SK-N-SH (cell line): ENCODE measurements at regions not wholly inside any gene's neighbourhood (a gene's known extent, or its start where the extent isn't known, plus 50 kb on each side); places are given as distances from the start of the nearest gene placed in this dataset.

Source experiments
- CTCF ChIA-PET: fragments of 300-600, 350-600 bp; formaldehyde crosslinking; extraction: SDS; loops from one replicate; lab custom pipeline; 2021; lab: Yijun Ruan, JAX
- POLR2A ChIA-PET: fragments of 350-600 bp; sonication (Branson Sonifier 250); formaldehyde crosslinking; extraction: SDS; loops from one replicate; lab custom pipeline; 2020; ENCODE audit warnings: antibody characterized with exemption, inconsistent platforms; lab: Yijun Ruan, JAX
- DNase-seq: peaks from one replicate; pipeline ENCODE4 v3.0.0; 2012
- H2AFZ ChIP-seq: fragments of 200-600 bp; sonication (generic); 2 replicates; pipeline ENCODE4 v1.8.1; 2016; ENCODE audit warnings: antibody characterized with exemption, mild to moderate bottlenecking, low read depth
- H3F3A ChIP-seq: fragments of 200-600 bp; sonication (generic); replicated peaks from 2 replicates; pipeline ENCODE3; 2016; ENCODE audit warnings: antibody characterized with exemption, mild to moderate bottlenecking; ENCODE audit not compliant: insufficient read depth
- H3K27ac ChIP-seq, 2 experiments: fragments of 200-500 bp in 1 of 2; fragments of 200-600 bp in 1 of 2; sonication (Bioruptor generic) in 1 of 2; sonication (generic), shearing (Covaris generic) in 1 of 2; 2 replicates each; pipeline versions ENCODE4 v1.5.1 to v1.6.1; 2014 to 2016; ENCODE audit warnings: low read depth in 2 of 2, inconsistent platforms in 1 of 2, low read length in 1 of 2, mild to moderate bottlenecking in 1 of 2, mixed read lengths in 1 of 2
- H3K27me3 ChIP-seq: fragments of 200-600 bp; sonication (generic), shearing (Covaris generic); 2 replicates; pipeline ENCODE4 v1.6.1; 2016; ENCODE audit warnings: mixed run types; ENCODE audit not compliant: insufficient read depth
- H3K36me3 ChIP-seq, 2 experiments: fragments of 200-500 bp in 1 of 2; fragments of 200-600 bp in 1 of 2; sonication (Bioruptor generic) in 1 of 2; sonication (generic) in 1 of 2; replicated peaks in 1 of 2; 2 replicates each; pipeline versions ENCODE3 to v1.5.1; 2014 to 2016; ENCODE audit warnings: low read length in 1 of 2, mild to moderate bottlenecking in 1 of 2; ENCODE audit not compliant: insufficient read depth in 2 of 2, control insufficient read depth in 1 of 2
- H3K4me1 ChIP-seq, 2 experiments: fragments of 200-500 bp in 1 of 2; fragments of 200-600 bp in 1 of 2; sonication (Bioruptor generic) in 1 of 2; sonication (generic), shearing (Covaris generic) in 1 of 2; 2 replicates each; pipeline versions ENCODE4 v1.5.1 to v1.6.1; 2014 to 2016; ENCODE audit warnings: low read depth in 1 of 2, low read length in 1 of 2, mixed run types in 1 of 2; ENCODE audit not compliant: insufficient read depth in 2 of 2, control insufficient read depth in 1 of 2
- H3K4me2 ChIP-seq: fragments of 200-600 bp; sonication (generic), shearing (Covaris generic); 2 replicates; pipeline ENCODE4 v1.6.1; 2017; ENCODE audit warnings: mixed run types
- H3K4me3 ChIP-seq, 2 experiments: fragments of 200-500 bp in 1 of 2; fragments of 200-600 bp in 1 of 2; sonication (Bioruptor generic) in 1 of 2; sonication (generic), shearing (Covaris generic) in 1 of 2; 2 replicates each; pipeline versions ENCODE4 v1.5.1 to v1.8.1; 2014 to 2016; ENCODE audit warnings: low read depth in 2 of 2, inconsistent platforms in 1 of 2, low read length in 1 of 2, mild to moderate bottlenecking in 1 of 2, mixed read lengths in 1 of 2, moderate library complexity in 1 of 2
- H3K79me2 ChIP-seq: fragments of 200-600 bp; sonication (generic); 2 replicates; pipeline ENCODE4 v1.8.1; 2017; ENCODE audit warnings: mild to moderate bottlenecking; ENCODE audit not compliant: insufficient read depth
- H3K9ac ChIP-seq: fragments of 200-600 bp; sonication (generic); 2 replicates; pipeline ENCODE4 v1.6.1; 2017; ENCODE audit warnings: mixed run types
- H3K9me2 ChIP-seq: fragments of 200-600 bp; sonication (generic); 2 replicates; pipeline ENCODE4 v1.6.1; 2017; ENCODE audit warnings: mixed run types
- H3K9me3 ChIP-seq: fragments of 200-600 bp; sonication (generic); 2 replicates; pipeline ENCODE4 v1.6.1; 2017; ENCODE audit warnings: mixed run types, mild to moderate bottlenecking, moderate library complexity
- H4K20me1 ChIP-seq: fragments of 200-600 bp; sonication (generic); 2 replicates; pipeline ENCODE4 v1.6.1; 2017; ENCODE audit warnings: mild to moderate bottlenecking, mixed run types; ENCODE audit not compliant: insufficient read depth
- CHD2 ChIP-seq: fragments of 150-350 bp; IDR thresholded peaks from 2 replicates; pipeline ENCODE4 v1.6.1; 2018; ENCODE audit warnings: low read length; ENCODE audit not compliant: partially characterized antibody
- ELF1 ChIP-seq: IDR thresholded peaks from 2 replicates; pipeline ENCODE4 v1.4.0; 2012
- EZH2phosphoT487 ChIP-seq: fragments of 200-600 bp; sonication (generic); IDR thresholded peaks from 2 replicates; pipeline ENCODE4 v1.6.1; 2017; ENCODE audit warnings: low read depth, mixed run types, mild to moderate bottlenecking, antibody characterized with exemption, moderate library complexity, borderline replicate concordance
- FOSL2 ChIP-seq: IDR thresholded peaks from 2 replicates; pipeline ENCODE4 v1.4.0; 2012; ENCODE audit warnings: low read depth, mild to moderate bottlenecking, moderate library complexity, borderline replicate concordance
- FOXM1 ChIP-seq: IDR thresholded peaks from 2 replicates; pipeline ENCODE4 v1.4.0; 2012; ENCODE audit warnings: low read depth, mild to moderate bottlenecking
- GATA2 ChIP-seq: sonication (generic); formaldehyde crosslinking; IDR thresholded peaks from 2 replicates; pipeline ENCODE4 v1.5.0; 2020; ENCODE audit warnings: mild to moderate bottlenecking, missing genetic modification reagents
- JUND ChIP-seq: IDR thresholded peaks from 2 replicates; pipeline ENCODE4 v1.4.0; 2012
- MAX ChIP-seq: IDR thresholded peaks from 2 replicates; pipeline ENCODE4 v1.4.0; 2012; ENCODE audit warnings: low read depth
- MEF2A ChIP-seq: IDR thresholded peaks from 2 replicates; pipeline ENCODE4 v1.4.0; 2012; ENCODE audit warnings: low read depth, borderline replicate concordance
- MXI1 ChIP-seq: IDR thresholded peaks from 2 replicates; pipeline ENCODE4 v1.6.1; 2012; ENCODE audit warnings: mild to moderate bottlenecking, low read depth, low read length, improper control_type of control experiment
- NFIC ChIP-seq: IDR thresholded peaks from 2 replicates; pipeline ENCODE4 v1.4.0; 2012; ENCODE audit warnings: borderline replicate concordance
- NRF1 ChIP-seq: IDR thresholded peaks from 2 replicates; pipeline ENCODE4 v1.6.1; 2012; ENCODE audit warnings: low read depth, mild to moderate bottlenecking, low read length
- POLR2AphosphoS5 ChIP-seq: IDR thresholded peaks from 2 replicates; pipeline ENCODE4 v1.6.1; 2012; ENCODE audit warnings: low read depth, low read length
- RCOR1 ChIP-seq: fragments of 150-350 bp; IDR thresholded peaks from 2 replicates; pipeline ENCODE4 v1.6.1; 2017; ENCODE audit warnings: antibody characterized with exemption, low read length
- REST ChIP-seq: IDR thresholded peaks from 2 replicates; pipeline ENCODE4 v1.6.1; 2012; ENCODE audit warnings: mild to moderate bottlenecking, low read depth, low read length, moderate library complexity
- RFX5 ChIP-seq: IDR thresholded peaks from 2 replicates; pipeline ENCODE4 v1.6.1; 2012; ENCODE audit warnings: mild to moderate bottlenecking, improper control_type of control experiment, low read length
- TCF12 ChIP-seq: IDR thresholded peaks from 2 replicates; pipeline ENCODE4 v1.4.0; 2012
- YY1 ChIP-seq: IDR thresholded peaks from 2 replicates; pipeline ENCODE4 v1.4.0; 2012; ENCODE audit warnings: low read depth, mild to moderate bottlenecking
- WGBS: methylation state at CpG from one replicate; pipeline ENCODE4 v1.1.6; 2017; ENCODE audit warnings: low lambda C conversion rate; 5-methylcytosine and 5-hydroxymethylcytosine counted together

GRCh38 chr18:28382215-28382879, 205.4 kb upstream of the CDH2 start:
- no peak overlapping the region for H3K27ac ChIP-seq
- 38% methylated on average over 3 of the region's 3 CpGs for WGBS
- ChIA-PET CTCF (interaction anchor here (0.7 kb wide), 1 partner anchor 195 kb away, joined by 3 read pairs; no protein-coding TSS in a partner anchor), POLR2A (no interaction called here)
- no peaks in the 10 kb centered on the region for H3K27me3 ChIP-seq
- no peaks in the 10 kb centered on the region for H3K4me1 ChIP-seq
- no peak overlapping the region for H3K9ac ChIP-seq
- no peak overlapping the region for H2AFZ ChIP-seq
- H3K9me3 ChIP-seq, result no peaks in the 10 kb centered on the region
- H3K9me2 ChIP-seq, result no peaks in the 10 kb centered on the region
- TF ChIP-seq MEF2A, result no peak
- TF ChIP-seq POLR2AphosphoS5, result no peak
- no peak for TF ChIP-seq NRF1
- no peak for TF ChIP-seq GATA2 (CRISPR knock-in tag)
- TF ChIP-seq FOSL2, result no peak
- no peak for TF ChIP-seq CHD2
- TF ChIP-seq ELF1, result no peak
- no peak for TF ChIP-seq RCOR1
- TF ChIP-seq MAX, result no peak
- no peak for TF ChIP-seq RFX5
- TF ChIP-seq JUND, result no peak
- no peak for TF ChIP-seq TCF12
- no peak for TF ChIP-seq YY1
- no peak for TF ChIP-seq EZH2phosphoT487
- no peak for TF ChIP-seq REST
- TF ChIP-seq MXI1, result no peak
- no peak for TF ChIP-seq FOXM1
- no peak for TF ChIP-seq NFIC
- no peak for DNase-seq
- no peak overlapping the region for H3K4me3 ChIP-seq
- H3K4me2 ChIP-seq, result no peak overlapping the region
- no peaks in the 10 kb centered on the region for H4K20me1 ChIP-seq
- H3F3A ChIP-seq, result no peaks in the 10 kb centered on the region
- H3K79me2 ChIP-seq, result no peaks in the 10 kb centered on the region
- no peaks in the 10 kb centered on the region for H3K36me3 ChIP-seq
